HG02938 (cell line): ENCODE measurements at regions not wholly inside any gene's neighbourhood (a gene's known extent, or its start where the extent isn't known, plus 50 kb on each side); places are given as distances from the start of the nearest gene placed in this dataset.

ENCODE experiments used
- ATAC-seq: cut with Tn5 transposase; IDR thresholded peaks from one replicate; pipeline ENCODE4 v1.9.1; 2021; ENCODE audit warnings: mild to moderate bottlenecking, moderate library complexity; ENCODE audit not compliant: unreplicated experiment

DNA sequence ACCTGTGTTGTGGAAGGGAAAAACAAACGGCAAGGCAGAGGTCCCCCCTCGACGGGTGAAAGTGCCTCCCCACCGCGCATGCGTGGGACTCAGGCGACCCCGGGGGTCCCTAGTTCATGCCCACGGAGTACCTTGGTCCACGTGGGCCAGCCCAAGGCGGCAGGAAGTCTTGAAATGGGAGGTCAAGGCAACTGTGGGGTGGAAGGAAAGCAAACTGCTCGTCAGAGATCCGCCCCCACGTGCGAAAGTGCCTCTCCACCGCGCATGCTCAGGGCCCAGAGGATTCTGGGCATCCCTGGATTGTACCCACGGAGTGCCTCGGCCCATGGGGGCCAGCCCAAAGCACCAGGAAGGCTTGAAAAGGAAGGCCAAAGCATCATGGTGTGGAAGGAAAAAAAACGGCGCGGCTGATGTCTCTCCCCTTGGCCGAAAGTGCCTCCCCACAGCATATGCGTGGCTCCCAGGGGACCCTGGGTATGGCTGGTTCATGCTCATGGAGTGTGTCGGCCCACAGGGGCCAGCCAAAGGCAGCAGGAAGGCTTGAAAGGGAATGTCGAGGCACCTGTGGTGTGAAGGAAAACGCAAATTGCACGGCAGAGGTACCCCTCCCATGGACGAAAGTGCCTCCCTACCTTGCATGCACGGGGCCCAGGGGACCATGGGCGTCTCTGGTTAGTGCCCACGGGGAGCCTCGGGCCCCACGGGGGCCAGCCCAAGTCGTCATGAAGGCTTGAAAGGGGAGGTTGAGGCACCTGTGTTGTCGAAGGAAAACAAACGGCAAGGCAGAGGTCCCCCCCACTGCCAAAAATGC lies 369.7 kb downstream of the ALG10 start:
- ATAC-seq, result no peak

DNA sequence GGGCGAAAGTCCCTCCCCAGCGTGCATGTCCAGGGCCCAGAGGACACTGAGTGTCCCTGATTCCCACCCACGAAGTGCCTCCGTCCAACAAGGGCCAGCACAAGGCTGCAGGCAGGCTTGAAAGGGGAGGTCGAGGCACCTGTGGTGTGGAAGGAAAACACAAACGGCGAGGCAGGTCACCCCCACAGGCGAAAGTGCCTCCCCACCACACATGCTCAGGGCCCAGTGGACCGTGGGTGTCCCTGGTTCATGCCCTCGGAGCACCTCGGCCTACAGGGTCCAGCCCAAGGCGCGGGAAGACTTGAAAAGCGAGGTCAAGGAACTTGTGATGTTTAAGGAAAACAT lies 370.4 kb downstream of the ALG10 start:
- no peak for ATAC-seq

DNA sequence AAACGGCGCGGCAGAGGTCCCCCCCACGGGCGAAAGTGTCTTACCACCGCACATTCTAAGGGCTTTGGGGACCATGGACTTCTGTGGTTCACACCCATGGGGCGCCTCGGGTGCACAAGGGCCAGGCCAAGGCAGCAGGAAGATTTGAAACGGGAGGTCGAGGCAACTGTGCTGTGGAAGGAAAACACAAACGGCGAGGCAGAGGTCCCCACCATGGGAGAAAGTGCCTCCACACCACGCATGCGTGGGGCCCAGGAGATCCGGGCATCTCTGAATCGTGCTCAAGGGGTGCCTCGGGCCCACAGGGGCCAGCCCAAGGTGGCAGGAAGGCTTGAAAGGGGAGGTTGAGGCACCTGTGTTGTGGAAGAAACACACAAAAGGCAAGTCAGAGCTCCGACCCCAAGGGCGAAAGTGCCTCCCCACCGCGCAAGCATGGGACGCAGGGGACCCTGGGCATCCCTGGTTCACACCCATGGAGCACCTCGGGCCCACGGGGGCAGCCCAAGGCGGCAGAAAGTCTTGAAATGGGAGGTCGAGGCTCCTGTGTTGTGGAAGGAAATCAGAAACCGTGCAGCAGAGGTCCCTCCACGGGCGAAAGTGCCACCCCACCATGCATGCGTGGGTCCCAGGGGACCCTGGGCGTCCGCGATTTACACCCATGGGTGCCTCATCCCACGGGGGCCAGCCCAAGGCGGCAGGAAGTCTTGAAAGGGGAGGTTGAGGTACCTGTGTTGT lies 371.0 kb downstream of the ALG10 start:
- ATAC-seq, result no peak

DNA sequence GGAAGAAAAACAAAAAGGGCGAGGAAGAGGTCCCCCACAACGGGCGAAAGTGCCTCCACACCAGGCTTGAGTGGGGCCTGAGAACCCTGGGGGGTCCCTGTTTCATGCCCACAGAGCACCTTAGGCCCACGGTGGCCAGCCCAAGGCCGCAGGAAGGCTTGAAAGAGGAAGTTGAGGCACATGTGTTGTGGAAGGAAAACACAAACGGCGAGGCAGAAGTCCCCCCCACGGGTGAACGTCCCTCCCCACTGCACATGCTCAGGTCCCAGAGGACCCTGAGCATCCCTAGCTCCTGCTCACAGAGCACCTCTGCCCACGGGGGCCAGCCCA lies 371.5 kb downstream of the ALG10 start:
- ATAC-seq, result no peak

DNA sequence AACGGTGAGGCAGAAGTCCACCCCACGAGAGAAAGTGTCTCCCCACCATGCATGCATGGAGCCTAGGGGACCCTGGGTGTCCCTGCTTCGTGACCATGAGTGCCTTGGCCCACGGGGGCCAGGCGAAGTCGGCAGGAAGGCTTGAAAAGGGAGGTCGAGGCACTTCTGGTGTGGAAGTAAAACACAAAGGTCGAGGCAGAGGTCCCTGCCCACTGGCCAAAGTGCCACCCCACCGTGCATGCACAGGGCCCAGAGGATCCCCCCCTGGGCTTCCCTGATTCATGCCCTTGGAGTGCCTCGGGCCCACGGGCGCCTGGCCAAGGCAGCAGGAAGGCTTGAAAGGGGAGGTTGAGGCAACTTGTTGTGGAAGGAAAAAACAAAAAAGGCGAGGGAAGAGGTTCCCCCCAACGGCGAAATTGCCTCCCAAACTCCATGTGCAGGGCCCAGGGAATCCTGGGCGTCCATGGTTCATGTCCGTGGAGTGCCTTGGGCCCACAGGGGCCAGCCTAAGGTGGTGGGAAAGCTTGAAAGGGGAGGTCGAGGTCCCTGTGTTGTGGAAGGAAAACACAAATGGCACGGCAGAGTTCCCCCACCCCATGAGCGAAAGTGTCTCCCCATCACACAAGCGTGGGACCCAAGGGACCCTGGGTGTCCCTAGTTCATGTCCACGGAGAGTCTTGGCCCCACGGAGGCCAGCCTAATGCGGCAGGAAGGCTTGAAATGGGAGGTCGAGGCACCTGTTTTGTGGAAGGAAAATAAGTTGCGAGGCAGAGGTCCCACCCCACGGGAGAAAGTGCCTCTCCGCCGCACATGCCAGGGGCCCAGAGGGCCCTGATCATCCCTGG lies 372.1 kb downstream of the ALG10 start:
- no peak for ATAC-seq

DNA sequence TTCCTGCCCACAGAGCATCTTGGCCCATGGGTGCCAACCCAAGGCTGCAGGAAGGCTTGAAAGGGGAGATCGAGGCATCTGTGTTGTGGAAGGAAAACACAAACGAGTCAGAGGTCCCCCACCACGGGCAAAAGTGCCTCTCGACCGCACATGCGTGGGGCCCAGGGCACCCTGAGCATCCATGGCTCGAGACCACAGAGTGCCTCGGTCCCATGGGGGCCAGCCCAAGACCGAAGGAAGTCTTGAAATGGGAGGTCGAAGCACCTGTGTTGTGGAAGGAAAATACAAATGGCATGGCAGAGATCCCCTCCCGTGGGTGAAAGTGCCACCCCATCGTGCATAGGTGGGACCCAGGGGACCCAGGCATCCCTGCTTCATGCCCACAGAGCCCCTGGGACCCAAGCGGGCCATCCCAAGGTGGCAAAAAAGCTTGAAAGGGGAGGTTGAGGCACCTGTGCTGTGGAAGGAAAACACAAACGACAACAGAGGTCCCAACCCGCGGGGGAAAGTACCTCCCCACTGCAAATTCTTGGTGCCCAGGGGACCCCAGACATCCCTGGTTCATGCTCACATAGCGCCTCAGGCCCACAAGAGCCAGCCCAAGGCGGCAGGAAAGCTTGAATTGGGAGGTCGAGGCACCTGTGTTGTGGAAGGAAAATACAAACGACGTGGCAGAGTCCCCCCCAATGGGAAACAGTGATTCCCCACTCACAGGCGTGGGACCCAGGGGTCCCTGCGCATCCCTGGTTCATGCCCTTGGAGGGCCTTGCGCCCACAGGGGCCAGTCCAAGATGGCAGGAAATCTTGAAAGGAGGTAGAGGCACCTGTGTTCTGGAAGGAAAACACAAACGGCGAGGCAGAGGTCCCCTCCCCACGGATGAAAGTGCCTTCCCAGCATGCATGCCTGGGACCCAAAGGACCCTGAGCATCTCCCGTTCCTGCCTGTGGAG lies 373.0 kb downstream of the ALG10 start:
- ATAC-seq, result no peak

DNA sequence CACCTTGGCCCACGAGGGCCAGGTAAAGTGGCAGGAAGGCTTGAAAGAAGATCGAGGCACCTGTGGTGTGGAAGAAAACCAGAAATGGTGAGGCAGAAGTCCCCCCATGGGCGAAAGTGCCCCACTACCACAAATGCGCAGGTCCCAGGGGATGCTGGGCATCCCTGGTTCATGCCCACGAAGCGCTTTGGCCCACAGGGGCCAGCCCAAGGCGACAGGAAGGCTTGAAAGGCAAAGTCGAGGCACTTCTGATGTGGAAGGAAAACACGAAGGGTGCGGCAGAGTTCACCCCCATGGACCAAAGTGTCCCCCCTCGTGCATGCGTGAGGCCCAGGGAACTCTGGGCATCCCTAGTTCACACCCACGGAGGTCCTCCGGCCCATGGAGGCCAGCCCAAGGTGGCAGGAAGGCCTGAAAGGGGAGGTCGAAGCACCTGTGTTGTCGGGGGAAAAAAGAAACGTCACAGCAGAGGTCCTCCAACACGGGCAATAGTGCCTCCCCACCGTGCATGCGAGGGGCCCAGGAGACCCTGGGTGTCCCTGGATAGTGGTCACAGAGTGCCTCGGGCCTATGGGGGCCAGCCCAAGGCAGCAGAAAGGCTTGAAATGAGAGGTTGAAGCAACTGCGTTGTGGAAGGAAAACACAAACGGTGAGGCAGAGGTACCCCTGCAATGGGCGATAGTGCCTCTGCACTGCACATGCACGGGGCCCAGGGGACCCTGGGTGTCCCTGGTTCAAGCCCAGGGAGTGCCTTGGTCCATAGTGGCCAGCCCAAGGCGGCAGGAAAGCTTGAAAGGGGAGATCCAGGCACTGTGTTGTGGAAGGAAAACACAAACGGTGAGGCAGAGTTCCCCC lies 373.9 kb downstream of the ALG10 start:
- ATAC-seq, result no peak

DNA sequence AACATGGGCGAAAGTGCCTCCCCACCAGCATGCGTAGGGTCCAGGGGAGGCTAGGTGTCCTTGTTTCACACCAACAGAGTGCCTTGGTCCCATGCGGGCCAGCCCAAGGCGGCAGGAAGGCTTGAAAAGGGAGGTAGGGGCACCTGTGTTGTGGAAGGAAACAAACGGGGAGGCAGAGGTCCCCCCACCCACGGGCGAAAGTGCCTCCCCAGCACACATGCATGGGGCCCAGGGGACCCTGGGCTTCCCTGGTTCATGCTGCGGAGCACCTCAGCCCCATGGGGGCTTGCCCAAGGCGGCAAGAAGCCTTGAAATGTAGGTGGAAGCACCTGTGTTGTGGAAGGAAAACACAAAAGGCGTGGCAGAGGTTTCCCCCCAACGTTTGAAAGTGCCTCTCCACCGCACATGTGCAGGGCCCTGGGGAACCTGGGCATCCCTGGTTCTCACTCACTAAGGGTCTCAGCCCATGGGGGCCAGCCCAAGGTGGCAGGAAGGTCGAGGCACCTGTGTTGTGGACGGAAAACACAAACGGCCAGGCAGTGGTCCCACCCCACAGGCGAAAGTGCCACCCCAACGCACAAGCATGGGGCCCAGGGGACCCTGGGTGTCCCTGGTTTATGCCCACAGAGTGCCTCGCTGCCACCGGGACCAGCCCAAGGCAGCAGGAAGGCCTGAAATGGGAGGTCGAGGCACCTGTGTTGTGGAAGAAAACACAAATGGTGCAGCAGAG lies 374.7 kb downstream of the ALG10 start:
- no peak for ATAC-seq

DNA sequence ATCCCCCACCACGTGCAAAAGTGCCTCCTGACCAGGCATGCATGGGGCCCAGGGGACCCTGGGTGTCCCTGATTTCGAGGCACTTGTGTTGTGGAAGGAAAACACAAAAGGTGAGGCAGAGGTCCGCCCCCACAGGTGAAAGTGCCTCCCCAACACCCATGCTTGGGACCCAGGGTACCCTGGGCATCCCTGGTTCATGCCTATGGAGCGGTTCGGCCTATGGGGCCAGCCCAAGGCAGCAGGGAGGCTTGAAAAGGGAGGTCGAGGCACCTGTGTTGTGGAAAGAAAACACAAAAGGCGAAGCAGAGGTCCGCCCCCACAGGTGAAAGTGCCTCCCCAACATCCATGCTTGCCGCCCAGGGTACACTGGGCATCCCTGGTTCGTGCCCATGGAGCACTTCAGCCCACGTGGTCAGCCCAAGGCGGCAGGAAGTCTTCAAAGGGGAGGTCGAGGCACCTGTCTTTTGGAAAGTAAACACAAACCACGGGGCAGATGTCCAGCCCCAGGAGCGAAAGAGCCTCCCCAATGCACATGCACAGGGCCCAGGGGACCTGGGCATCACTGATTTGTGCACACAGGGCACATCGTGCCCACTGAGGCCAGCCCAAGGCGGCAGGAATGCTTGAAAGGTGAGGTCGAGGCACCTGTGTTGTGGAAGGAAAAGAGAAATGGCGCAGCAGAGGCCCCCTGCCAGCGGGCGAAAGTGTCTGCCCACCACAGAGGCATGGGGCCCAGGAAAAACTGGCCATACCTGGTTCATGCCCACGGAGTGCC lies 375.5 kb downstream of the ALG10 start:
- ATAC-seq, result no peak

DNA sequence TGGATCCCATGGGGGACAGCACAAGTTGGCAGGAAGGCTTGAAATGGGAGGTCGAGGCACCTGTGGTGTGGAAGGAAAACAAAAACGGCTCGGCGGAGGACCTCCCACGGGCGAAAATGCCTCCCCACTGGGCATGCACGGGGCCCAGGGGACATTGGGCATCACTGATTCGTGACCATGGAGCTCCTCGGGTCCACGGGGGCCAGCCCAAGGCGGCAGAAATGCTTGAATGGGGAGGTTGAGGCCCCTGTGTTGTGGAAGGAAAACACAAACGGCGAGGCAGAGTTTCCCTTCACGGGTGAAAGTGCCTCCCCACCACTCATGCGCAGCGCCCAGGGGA lies 376.0 kb downstream of the ALG10 start:
- no peak for ATAC-seq

DNA sequence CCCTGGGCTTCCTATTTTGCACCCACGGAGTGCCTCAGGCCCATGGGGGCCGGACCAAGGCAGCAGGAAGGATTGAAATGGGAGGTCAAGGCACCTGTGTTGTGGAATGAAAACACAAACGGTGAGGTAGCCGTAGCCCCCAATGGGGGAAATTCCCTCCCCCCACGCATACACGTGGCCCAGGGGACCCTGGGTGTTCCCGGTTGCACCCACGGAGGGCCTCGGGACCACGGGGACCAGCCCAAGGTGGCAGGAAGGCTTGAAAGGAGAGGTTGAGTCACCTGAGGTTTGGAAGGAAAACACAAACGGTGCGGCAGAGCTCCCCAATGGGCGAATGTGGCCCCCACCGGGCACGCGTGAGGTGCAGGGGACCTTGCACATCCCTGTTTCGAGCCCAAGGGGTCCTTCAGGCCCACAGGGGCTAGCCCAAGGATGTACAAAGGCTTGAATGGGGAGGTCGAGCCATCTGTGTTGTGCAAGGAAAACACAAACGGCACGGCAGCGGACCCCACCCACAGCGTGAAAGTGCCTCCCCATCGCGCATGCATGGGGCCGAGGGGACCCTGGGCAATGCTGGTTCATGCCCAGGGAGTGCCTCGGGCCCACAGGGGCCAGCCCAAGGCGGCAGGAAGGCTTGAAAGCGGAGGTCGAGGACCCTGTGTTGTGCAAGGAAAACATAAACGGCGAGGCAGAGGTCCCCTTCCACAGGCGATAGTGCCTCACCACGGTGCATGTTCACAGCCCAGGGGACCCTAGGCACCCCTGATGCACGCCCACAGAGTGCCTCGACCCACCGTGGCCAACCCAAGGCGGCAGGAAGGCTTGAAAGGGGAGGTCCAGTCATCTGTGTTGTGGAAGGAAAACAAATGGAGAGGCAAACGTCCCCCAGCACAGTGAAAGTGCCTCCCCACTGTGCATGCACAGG lies 376.7 kb downstream of the ALG10 start:
- no peak for ATAC-seq

DNA sequence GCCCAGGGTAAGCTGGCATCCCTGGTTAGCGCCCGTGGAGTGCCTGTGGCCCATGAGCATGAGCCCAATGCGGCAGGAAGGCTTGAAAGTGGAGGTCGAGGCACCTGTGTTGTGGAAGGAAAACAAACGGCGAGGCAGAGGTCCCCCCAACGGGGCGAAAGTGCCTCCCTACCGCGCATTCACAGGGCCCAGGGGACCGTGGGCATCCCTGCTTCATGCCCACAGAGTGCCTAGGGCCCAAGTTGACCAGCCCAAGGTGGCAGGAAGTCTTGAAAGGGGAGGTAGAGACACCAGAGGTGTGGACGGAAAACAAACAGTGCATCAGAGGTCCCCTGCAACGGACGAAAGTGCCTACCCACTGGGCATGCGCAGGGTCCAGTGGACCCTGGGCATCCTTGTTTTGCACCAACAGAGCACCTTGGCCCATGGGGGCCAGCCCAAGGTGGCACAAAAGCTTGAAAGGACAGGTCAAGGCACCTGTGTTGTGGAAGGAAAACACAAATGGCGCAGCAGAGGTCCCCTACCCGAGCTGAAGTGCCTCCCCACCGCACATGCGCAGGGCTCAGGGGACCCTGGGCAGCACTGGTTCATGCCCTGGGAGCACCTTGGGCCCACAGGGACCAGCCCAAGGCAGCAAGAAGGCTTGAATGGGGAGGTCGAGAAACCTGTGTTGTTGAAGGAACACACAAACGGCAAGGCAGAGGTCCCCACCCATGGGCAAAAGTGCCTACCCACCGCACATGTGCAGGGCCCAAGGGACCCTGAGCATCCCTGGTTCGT lies 377.5 kb downstream of the ALG10 start:
- ATAC-seq, result no peak

DNA sequence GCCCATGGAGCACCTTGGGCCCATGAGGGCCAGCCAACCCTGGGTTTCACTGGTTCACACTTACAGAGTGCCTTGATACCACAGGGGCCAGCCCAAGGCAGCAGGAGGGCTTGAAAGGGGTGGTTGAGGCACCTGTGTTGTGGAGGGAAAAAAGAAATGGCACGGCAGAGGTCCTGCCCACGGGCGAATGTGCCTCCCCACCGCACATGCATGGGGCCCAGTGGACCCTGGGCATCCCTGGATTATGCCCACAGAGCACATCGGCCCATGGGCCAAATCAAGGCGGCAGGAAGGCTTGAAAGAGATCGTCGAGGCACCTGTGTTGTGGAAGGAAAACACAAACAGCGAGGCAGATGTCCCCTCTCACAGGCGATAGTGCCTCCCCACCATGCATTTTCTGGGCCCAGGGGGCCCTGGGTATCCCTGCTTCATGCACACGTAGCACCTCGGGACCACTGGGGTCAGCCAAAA lies 378.1 kb downstream of the ALG10 start:
- no peak for ATAC-seq

DNA sequence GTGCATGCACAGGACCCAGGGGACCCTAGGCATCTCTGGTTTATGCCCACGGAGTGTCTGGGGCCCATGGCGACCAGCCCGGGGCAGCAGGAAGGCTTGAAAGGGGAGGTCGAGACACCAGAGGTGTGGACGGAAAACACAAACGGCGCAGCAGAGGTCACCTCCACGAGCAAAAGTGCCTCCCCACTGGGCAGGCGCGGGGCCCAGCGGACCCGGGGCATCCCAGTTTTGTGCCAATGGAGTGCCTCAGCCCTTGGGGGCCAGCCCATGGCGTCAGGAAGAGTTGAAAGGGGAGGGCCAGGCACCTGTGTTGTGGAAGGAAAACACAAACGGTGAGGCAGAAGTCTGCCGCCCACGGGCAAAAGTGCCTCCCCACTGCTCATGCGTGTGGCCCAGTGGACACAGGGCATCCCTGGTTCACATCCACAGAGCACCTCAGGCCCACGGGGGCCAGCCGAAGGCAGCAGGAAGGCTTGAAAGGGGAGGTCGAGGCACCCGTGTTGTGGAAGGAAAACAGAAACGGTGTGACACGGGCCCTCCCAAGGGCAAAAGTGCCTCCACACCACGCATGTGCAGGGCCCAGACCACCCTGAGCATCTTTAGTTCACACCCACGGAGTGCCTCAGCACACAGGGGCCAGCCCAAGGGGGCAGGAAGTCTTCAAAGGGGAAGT lies 378.8 kb downstream of the ALG10 start:
- no peak for ATAC-seq

DNA sequence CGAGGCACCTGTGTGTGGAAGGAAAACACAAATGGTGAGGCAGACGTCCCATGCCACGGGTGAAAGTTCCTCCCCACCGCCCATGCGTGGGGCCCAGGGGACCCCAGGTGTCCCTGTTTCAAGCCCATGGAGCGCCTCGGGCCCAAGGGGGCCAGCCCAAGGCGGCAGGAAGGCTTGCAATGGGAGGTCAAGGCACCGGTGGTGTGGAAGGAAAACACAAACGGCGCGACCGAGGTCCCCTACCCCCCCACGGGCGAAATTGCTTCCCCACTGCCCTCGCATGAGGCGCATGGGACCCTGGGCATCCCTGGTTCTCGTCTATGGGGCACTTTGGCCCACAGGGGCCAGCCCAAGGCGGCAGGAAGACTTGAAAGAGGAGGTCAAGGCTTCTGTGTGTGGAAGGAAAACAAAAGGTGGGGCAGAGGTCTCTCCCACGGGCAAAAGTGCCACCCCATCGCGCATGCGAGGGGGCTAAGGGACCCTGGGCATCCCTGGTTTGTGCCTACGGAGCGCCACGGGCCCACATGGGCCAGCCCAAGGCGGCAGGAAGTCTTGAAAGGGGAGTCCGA lies 379.4 kb downstream of the ALG10 start:
- no peak for ATAC-seq
